ENCODE measurements at regions not wholly inside any gene's neighbourhood (a gene's known extent, or its start where the extent isn't known, plus 50 kb on each side); places are given as distances from the start of the nearest gene placed in this dataset.

GRCh38 chr13:31385540-31385939, 185.8 kb downstream of the B3GLCT start:
- no peak for TF ChIP-seq POLR2AphosphoS5 (IDR thresholded peaks at IDR 0.05; ENCODE audit: low read depth, low read length)
- no peak for TF ChIP-seq POLR2A (IDR thresholded peaks at IDR 0.05; ENCODE audit: low read depth, low read length)
- TF ChIP-seq TAF1 (IDR thresholded peaks at IDR 0.05; ENCODE audit: low read depth, low read length), result no peak
- TF ChIP-seq PAX5 (IDR thresholded peaks at IDR 0.05; ENCODE audit: insufficient read depth, low read length, severe bottlenecking), result no peak
- no peak for TF ChIP-seq SPI1 (IDR thresholded peaks at IDR 0.05; ENCODE audit: low read depth, low read length)
- no peak for TF ChIP-seq POU2F2 (IDR thresholded peaks at IDR 0.05; ENCODE audit: low read depth, low read length)

Data from GM12891 (cell line).